ENCODE measurements at regions not wholly inside any gene's neighbourhood (a gene's known extent, or its start where the extent isn't known, plus 50 kb on each side); places are given as distances from the start of the nearest gene placed in this dataset.

DNA sequence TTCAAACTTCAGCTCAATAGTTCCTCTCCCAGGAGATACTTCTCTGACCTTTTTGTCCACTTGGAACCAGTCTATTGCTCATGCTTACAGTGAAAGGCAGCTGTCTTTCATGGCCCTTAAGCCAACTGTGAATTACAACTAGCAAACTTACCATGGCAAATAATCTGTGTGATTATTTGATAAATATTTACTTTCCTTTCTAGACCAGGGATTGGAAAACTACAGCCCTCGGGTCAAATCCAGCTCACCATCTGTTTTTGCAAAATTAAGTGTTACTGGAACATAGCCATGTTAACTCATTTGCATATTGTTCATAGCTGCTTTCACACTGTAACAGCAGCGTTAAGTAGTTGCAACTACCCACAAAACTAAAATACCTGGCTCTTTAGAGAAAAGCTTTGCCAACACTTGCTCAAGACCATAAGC lies 289.1 kb upstream of the MCTP2 start:
- no peak overlapping the region for H3K4me2 ChIP-seq (ENCODE audit: insufficient read depth, low read length)
- no peak overlapping the region for H2AFZ ChIP-seq (ENCODE audit: low read depth, low read length)
- H3K4me3 ChIP-seq, result no peak overlapping the region
- FAIRE-seq (no peak), ATAC-seq (no peak), DNase-seq (ENCODE audit: extremely low read depth in 1 of 4, low spot score in 3 of 4) (no peak)
- no peak overlapping the region for H3K27ac ChIP-seq (ENCODE audit: extremely low read depth, low read depth, low read length)
- no peak overlapping the region for H3K9ac ChIP-seq (ENCODE audit: insufficient read depth in 1 of 2, low read depth in 2 of 2, low read length in 2 of 2)
- no TSS peak for BruUV-seq (replicated peaks)
- no peaks in the 10 kb centered on the region for H3K27me3 ChIP-seq (ENCODE audit: control insufficient read depth in 2 of 2, insufficient read depth in 2 of 2, low read length in 2 of 2)
- WGBS (ENCODE audit: insufficient coverage, low coverage, missing lambda C conversion rate), result 0% methylated on average over 2 of the region's 2 CpGs
- no peaks in the 10 kb centered on the region for H4K20me1 ChIP-seq (replicated peaks; ENCODE audit: control insufficient read depth, insufficient read depth, low read length)
- H3K4me1 ChIP-seq (replicated peaks in 1 of 2; ENCODE audit: control insufficient read depth in 2 of 2, insufficient read depth in 2 of 2, low read length in 2 of 2), result no peaks in the 10 kb centered on the region
- no peaks in the 10 kb centered on the region for H3K79me2 ChIP-seq (ENCODE audit: control insufficient read depth, insufficient read depth, low read length)
- H3K9me3 ChIP-seq (replicated peaks; ENCODE audit: control insufficient read depth, insufficient read depth, low read depth, low read length), result no peaks in the 10 kb centered on the region
- intact Hi-C loops (cut with micrococcal nuclease), result no loop called here
- ChIA-PET POLR2A (no interaction called here), CTCF (ENCODE audit: low intra/inter-chr PET ratio) (no interaction called here)
- no peaks in the 10 kb centered on the region for H3K9me1 ChIP-seq (ENCODE audit: control insufficient read depth, insufficient read depth, low read length)
- no peaks in the 10 kb centered on the region for H3K36me3 ChIP-seq (ENCODE audit: control insufficient read depth, insufficient read depth, low read length)
- TF ChIP-seq ATF7 (IDR thresholded peaks at IDR 0.05) (no peak), HDAC1 (IDR thresholded peaks at IDR 0.05) (no peak), SAFB2 (IDR thresholded peaks at IDR 0.05; ENCODE audit: borderline replicate concordance, low read depth, low read length, severe bottlenecking) (no peak), CCAR2 (IDR thresholded peaks at IDR 0.05; ENCODE audit: low read depth, low read length) (no peak), CBFB (CRISPR knock-in tag; IDR thresholded peaks at IDR 0.05) (no peak), ELF1 (tag; IDR thresholded peaks at IDR 0.05) (no peak)
- TF ChIP-seq, protein P1, sequence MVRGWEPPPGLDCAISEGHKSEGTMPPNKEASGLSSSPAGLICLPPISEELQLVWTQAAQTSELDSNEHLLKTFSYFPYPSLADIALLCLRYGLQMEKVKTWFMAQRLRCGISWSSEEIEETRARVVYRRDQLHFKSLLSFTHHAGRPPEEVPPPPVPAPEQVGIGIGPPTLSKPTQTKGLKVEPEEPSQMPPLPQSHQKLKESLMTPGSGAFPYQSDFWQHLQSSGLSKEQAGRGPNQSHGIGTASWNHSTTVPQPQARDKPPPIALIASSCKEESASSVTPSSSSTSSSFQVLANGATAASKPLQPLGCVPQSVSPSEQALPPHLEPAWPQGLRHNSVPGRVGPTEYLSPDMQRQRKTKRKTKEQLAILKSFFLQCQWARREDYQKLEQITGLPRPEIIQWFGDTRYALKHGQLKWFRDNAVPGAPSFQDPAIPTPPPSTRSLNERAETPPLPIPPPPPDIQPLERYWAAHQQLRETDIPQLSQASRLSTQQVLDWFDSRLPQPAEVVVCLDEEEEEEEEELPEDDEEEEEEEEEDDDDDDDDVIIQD (CRISPR knock-in tag; IDR thresholded peaks at IDR 0.05), result no peak
- in situ Hi-C loops (cut with MboI), result no loop called here

All from K562 (cell line).